Spleen (tissue), 11 donors: ENCODE measurements at regions not wholly inside any gene's neighbourhood (a gene's known extent, or its start where the extent isn't known, plus 50 kb on each side); places are given as distances from the start of the nearest gene placed in this dataset.
"Not testable (repeated sequence)": the region's sequence is repeated elsewhere in the genome, so short reads cannot be mapped to it uniquely, and the experiment has no call there.

Experiments
- DNase-seq: peaks from one replicate; pipeline ENCODE4 v3.0.0-alpha.2; 2020
- H3K27ac ChIP-seq, 8 donors: fragments of 200-600 bp; sonication (generic) in 7 of 8; 1 replicate in 4 of 8; 2 replicates in 4 of 8; pipeline versions ENCODE4 v1.5.0 to v1.8.0; 2016 to 2021; ENCODE audit warnings: inconsistent platforms in 4 of 8, mild to moderate bottlenecking in 4 of 8, moderate library complexity in 1 of 8
- H3K27me3 ChIP-seq, 7 donors: fragments of 200-600 bp; sonication (generic) in 6 of 7; replicated peaks in 1 of 7; 1 replicate in 4 of 7; 2 replicates in 3 of 7; pipeline versions ENCODE4 v1.5.0 to v1.8.0; 2016 to 2021; ENCODE audit warnings: inconsistent platforms in 3 of 7, mild to moderate bottlenecking in 1 of 7
- H3K36me3 ChIP-seq, 6 donors: fragments of 200-600 bp; sonication (generic) in 5 of 6; 1 replicate in 4 of 6; 2 replicates in 2 of 6; pipeline versions ENCODE4 v1.5.0 to v1.8.0; 2016 to 2021; ENCODE audit warnings: inconsistent platforms in 2 of 6
- H3K4me1 ChIP-seq, 6 donors: fragments of 200-600 bp; sonication (generic) in 5 of 6; 1 replicate in 3 of 6; 2 replicates in 3 of 6; pipeline versions ENCODE4 v1.5.0 to v1.8.0; 2016 to 2021; ENCODE audit warnings: inconsistent platforms in 3 of 6
- H3K4me3 ChIP-seq, 8 donors: fragments of 200-600 bp; sonication (generic) in 7 of 8; 1 replicate in 4 of 8; 2 replicates in 4 of 8; pipeline versions ENCODE4 v1.5.0 to v1.8.0; 2016 to 2021; ENCODE audit warnings: inconsistent platforms in 4 of 8, mild to moderate bottlenecking in 4 of 8, moderate library complexity in 2 of 8
- H3K9me3 ChIP-seq, 8 donors: fragments of 200-600 bp; sonication (generic) in 7 of 8; 1 replicate in 4 of 8; 2 replicates in 4 of 8; pipeline versions ENCODE4 v1.5.0 to v1.8.0; 2016 to 2021; ENCODE audit warnings: inconsistent platforms in 4 of 8
- POLR2AphosphoS5 ChIP-seq, 3 donors: sonication (generic); formaldehyde crosslinking; IDR thresholded peaks; one replicate each; pipeline ENCODE4 v1.5.1; 2017; ENCODE audit warnings: antibody characterized with exemption in 3 of 3
- WGBS, 5 donors: extraction: QIAGEN DNeasy Blood & Tissue Kit in 3 of 5; methylation state at CpG; one replicate each; pipeline versions ENCODE4 v1.1.5 to v1.1.7; 2013 to 2018; 5-methylcytosine and 5-hydroxymethylcytosine counted together
- intact Hi-C: fragments of 100-400 bp; cut with DNase I; formaldehyde crosslinking; loops from one replicate; pipeline ENCODE4 v1.15.0; 2023; ENCODE audit warnings: low total_unique reads
- donor health status: healthy with polysubstance abuse.
- donor health status: DM: no; HTN: no; CAD: no; lungs with moderate emphysema.
- donor health status: DM: no; HTN: no; CAD: no.
- donor health status: Bipolar disorder and iron deficiency.
- donor health status: healthy.
- donor health status: DM: no; HTN: no; CAD: no.
- donor health status: DM: yes; HTN: yes; CAD: no.

DNA sequence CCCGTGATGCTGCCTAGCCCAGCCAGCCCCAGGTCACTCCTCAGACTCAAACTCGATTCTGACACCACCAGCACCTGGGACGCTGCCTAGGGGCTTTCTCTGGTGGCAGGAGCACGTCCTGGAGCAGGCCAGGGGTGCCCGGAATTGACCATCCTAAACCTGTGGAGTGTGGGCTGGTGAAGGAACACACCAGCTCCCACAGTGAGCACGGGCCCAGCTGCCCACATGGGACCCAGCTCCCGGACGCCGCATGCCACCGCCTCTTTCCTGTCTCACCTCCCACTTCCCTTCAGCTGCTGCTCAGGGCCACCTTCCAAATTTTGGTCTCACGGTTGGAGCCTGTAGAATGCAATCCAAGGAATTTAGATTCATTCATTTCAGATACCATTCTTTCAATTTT lies 50.4 kb upstream of the TNK2 start:
- Histone ChIP-seq H3K36me3 (peaks cover 0 to 48% (median 4%) of the 10 kb centered on the region in 6 donors), H3K27ac (peak overlapping the region in 2 of 8 donors; percentile 23 to 30), H3K4me1 (peaks cover 0 to 16% (median 5%) of the 10 kb centered on the region in 6 donors)
- H3K4me3 ChIP-seq, intact Hi-C loops, H3K9me3 ChIP-seq, DNase-seq, H3K27me3 ChIP-seq: not testable (repeated sequence)
- WGBS, 5 donors = 17 to 34% (median 24%) methylated on average over 6 to 11 of the region's 11 CpGs
- TF ChIP-seq POLR2AphosphoS5 (IDR thresholded peaks at IDR 0.05) = peak in 2 of 3 donors; percentile 58 to 62
